HG03571 (cell line): ENCODE measurements at regions not wholly inside any gene's neighbourhood (a gene's known extent, or its start where the extent isn't known, plus 50 kb on each side); places are given as distances from the start of the nearest gene placed in this dataset.

ENCODE experiments used
- ATAC-seq: cut with Tn5 transposase; IDR thresholded peaks from one replicate; pipeline ENCODE4 v1.9.1; 2021; ENCODE audit not compliant: unreplicated experiment

GRCh38 chr12:77319166-77319565, 253.8 kb upstream of the E2F7 start:
- ATAC-seq: no peak

- ATAC-seq: no peak
These were observed 250.0 kb upstream of the E2F7 start for GRCh38 chr12:77315407-77315806.

GRCh38 chr12:77314378-77315052, 249.1 kb upstream of the E2F7 start:
- no peak for ATAC-seq

- no peak for ATAC-seq
These were observed 242.7 kb upstream of the E2F7 start for GRCh38 chr12:77308056-77308455.

- ATAC-seq: no peak
These were observed 235.4 kb upstream of the E2F7 start for GRCh38 chr12:77300811-77301210.

- no peak for ATAC-seq
These were observed 234.7 kb upstream of the E2F7 start for GRCh38 chr12:77299910-77300669.

- no peak for ATAC-seq
These were observed 233.6 kb upstream of the E2F7 start for GRCh38 chr12:77299001-77299400.

- no peak for ATAC-seq
These were observed 228.6 kb upstream of the E2F7 start for GRCh38 chr12:77294016-77294415.

GRCh38 chr12:77274926-77275325, 209.6 kb upstream of the E2F7 start:
- ATAC-seq: no peak

GRCh38 chr12:77273898-77274297, 208.5 kb upstream of the E2F7 start:
- ATAC-seq: no peak

GRCh38 chr12:77256956-77257355, 191.6 kb upstream of the E2F7 start:
- ATAC-seq: no peak

- no peak for ATAC-seq
These were observed 188.0 kb upstream of the E2F7 start for GRCh38 chr12:77253321-77253720.

GRCh38 chr12:77251799-77252198, 186.4 kb upstream of the E2F7 start:
- ATAC-seq: no peak

- no peak for ATAC-seq
These were observed 184.5 kb upstream of the E2F7 start for GRCh38 chr12:77249892-77250291.

GRCh38 chr12:77248036-77248435, 182.7 kb upstream of the E2F7 start:
- ATAC-seq: no peak

- no peak for ATAC-seq
These were observed 182.2 kb upstream of the E2F7 start for GRCh38 chr12:77247542-77247941.

- ATAC-seq: no peak
These were observed 178.0 kb upstream of the E2F7 start for GRCh38 chr12:77243345-77243744.

- no peak for ATAC-seq
These were observed 174.2 kb upstream of the E2F7 start for GRCh38 chr12:77239617-77240016.

- ATAC-seq: no peak
These were observed 173.0 kb upstream of the E2F7 start for GRCh38 chr12:77238335-77238734.

- ATAC-seq: no peak
These were observed 172.5 kb upstream of the E2F7 start for GRCh38 chr12:77237896-77238295.

- ATAC-seq: no peak
These were observed 170.7 kb upstream of the E2F7 start for GRCh38 chr12:77236066-77236465.

- ATAC-seq: no peak
These were observed 166.7 kb upstream of the E2F7 start for GRCh38 chr12:77232045-77232444.

GRCh38 chr12:77231501-77231918, 166.1 kb upstream of the E2F7 start:
- no peak for ATAC-seq
